HG03095 (cell line): ENCODE measurements at regions not wholly inside any gene's neighbourhood (a gene's known extent, or its start where the extent isn't known, plus 50 kb on each side); places are given as distances from the start of the nearest gene placed in this dataset.
"Not testable (repeated sequence)": the region's sequence is repeated elsewhere in the genome, so short reads cannot be mapped to it uniquely, and the experiment has no call there.

Source experiments
- ATAC-seq: cut with Tn5 transposase; IDR thresholded peaks from one replicate; pipeline ENCODE4 v1.9.1; 2021; ENCODE audit warnings: moderate library complexity; ENCODE audit not compliant: unreplicated experiment

- no peak for ATAC-seq
These were observed 85.1 kb downstream of the NIBAN1 start for GRCh38 chr1:184889166-184889565.

GRCh38 chr1:184888505-184888904 lies 85.8 kb downstream of the NIBAN1 start:
- ATAC-seq, result no peak

DNA sequence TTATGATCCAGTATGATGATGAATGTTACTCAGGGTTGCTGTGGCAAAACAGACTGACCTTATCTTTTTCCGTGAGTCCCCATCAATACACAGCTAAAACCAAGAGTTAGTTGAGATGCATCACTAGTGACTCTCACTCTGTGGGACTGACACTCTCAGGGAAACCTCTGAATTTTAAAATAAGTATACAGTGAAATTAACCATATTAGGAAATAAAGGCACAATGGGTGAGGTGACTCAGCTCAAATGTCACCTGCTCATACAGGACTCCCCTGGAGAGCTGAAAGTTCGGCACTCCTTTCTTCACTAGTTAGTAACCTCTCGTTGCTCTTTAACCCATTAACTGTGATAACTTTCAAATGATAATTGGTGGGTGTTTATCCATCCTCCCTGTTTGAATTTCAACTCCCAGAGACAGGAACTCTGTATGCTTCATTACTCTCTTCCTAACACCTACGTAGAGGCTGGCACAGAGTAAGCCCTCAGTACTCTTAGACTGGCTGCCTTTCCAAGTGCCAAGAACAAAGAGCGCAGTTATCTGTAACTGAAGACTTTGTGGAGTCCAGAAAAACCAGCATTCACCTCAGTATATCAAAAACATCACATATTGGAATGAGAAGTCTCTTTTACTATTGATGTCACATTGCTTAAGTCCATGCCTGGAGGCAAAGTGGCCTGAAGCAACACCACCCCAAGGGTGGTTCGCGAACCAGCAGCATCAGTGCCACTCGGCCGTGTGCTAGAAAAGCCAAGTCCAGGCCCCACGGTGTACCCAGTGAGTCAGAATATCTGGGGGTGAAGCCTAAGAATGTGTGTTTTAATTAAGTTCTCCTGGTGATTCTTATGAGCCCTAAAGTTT lies 91.1 kb downstream of the NIBAN1 start:
- no peak for ATAC-seq

DNA sequence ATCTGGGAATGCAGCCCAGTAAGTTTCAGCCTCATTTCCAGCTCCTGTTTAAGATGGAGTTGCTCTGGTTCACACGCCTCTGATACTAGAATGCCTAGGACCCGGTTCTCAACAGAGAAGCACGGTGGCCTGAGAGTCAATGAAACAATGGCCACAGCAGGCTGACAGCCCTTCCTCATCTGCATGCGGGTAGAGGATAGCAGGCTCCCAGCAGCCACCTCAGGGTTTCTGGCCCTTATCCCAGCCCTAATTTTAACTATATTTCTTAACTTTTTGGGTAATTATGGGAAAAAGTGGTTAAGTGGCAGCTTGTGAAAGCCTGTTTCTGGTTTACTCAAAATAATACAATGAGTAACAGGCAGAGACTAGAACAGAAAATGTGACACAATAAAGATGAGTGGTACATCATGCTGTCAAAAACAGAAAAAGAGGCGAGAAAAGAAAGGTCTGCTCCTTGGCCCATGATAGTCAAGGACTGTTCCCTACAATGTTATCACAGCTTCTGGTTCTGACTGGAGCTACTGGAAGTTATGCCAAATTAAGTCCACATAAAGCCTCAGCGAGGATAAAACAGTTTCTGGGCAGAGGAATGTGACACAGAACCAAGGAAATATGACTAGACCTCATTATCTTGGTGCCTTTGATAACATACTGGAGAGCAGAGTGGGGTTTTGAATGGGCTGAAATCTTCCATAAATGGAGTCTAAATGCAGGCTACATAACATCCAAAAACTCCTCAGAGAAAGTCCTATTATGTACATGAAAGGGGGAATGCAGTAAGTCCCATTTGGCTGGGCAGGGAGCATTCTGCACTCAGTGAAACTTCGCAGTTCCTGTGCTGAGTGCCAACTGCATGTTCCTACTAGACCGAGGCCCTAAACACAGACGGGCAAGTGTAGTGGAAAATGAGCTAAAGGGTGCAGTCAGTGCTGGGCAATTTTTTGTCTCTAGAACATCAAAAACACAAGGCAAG lies 92.1 kb downstream of the NIBAN1 start:
- no peak for ATAC-seq

DNA sequence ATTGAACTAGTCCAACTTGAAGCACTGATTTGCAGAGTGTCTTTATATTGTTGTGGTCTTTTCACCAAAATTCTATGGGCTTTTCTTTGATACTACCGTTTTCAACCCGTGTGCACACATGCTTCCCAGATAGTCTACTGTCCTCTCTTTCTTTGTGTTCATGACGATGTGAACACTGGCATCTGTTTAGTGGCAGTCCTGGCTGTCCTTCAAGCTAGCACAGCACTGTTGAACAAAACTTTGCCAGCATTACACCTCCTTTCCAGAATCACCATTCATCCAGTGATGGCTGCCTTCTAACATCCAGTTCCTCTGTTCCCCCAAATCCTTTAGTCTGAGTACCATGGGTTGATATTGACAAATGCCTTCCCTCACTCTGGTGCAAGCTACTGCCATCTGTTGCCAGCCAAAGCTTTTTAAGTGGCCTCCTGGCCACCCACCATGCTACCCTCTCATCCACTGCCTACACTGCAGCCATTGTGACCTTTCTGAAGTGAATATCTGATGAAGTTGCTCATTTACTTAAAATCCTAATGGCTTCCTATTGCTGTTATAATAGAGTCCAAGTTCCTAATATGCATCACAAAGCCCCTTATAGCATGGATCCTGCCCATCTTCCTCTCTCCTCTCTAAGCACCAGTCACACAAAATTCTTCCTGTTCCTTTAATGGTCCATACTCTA lies 94.3 kb downstream of the NIBAN1 start:
- no peak for ATAC-seq

DNA sequence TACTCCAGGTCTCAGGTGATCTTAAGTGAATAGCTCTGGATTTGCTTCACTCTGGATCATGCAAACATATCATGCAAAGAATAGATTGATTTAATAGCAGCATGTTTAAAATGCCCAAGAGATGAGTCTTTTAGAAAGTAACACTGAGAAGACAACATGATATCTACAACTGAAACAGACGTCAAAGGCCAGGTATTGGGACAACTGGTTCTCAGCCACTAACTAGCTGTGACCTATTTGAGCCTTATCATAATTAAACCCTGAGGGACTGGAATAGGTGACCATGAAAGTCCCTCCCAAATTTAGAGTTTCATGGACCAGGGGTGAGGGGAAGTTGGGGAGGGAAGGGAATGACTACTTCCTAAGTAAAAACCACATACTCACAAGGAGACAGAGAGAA lies 95.7 kb downstream of the NIBAN1 start:
- no peak for ATAC-seq

DNA sequence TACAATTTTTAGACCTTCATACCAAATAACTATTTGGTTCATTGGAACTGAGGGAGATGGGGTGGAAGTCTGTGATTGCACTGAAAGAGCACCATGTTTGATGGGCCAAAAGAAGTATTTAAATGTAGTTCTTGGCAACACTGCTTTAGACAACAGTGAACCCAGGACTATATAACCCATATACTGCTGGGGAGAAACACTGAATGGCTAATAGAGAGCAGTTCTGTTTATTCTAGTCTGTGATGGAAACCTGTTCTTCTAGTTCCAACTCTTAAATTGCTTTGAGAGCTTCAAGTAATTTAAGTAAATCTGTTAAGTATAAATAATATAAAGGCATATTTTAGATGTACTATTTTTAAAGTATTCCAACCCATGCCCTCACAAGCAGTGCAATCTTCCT lies 96.3 kb downstream of the NIBAN1 start:
- ATAC-seq, result no peak

GRCh38 chr1:184876015-184876414 lies 98.3 kb downstream of the NIBAN1 start:
- not testable (repeated sequence) for ATAC-seq

- ATAC-seq, result no peak
These were observed 99.1 kb downstream of the NIBAN1 start for GRCh38 chr1:184875218-184875617.

DNA sequence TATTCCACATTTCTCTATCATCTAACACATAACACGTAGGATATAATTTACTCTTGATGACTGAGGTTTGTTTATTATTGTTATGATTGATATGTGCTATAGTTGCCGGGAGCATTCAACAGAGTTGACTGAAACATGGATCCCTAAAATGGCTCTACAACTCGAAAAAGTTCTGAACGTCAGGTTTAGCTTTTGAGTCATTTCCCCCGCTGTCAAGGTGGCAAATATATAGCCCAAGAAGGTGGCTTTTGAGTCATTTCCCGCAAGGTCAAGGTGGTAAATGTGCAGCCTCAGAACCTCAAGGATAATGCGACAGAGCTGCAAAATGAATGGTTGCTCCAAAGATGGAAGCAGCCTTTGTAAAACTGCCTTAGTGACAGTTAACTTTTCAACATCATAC lies 104.0 kb downstream of the NIBAN1 start:
- no peak for ATAC-seq

GRCh38 chr1:184867866-184868689 lies 106.2 kb downstream of the NIBAN1 start:
- no peak for ATAC-seq

GRCh38 chr1:184866991-184867788 lies 107.1 kb downstream of the NIBAN1 start:
- ATAC-seq, result peak; percentile 94

- ATAC-seq, result peak; percentile 17
These were observed 107.7 kb downstream of the NIBAN1 start for GRCh38 chr1:184866586-184866985.

DNA sequence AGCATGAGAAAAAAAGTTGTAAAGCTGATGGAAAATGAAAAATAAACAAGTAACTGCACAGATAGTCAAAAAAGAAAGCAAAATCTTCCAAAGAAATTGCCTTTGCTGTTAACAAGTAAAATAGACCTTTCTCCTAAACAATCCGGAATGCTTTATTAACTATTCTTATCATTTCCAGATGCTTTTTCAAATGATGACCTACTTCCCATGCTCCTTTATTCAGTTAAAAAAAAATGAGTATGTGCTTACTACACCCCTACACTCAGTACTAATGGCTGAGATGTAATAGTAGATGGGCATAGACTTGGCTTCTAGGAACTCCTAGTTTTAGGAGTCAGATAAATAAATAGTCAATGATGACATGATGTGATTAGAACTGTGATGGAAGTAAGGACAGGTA lies 108.5 kb downstream of the NIBAN1 start:
- no peak for ATAC-seq

DNA sequence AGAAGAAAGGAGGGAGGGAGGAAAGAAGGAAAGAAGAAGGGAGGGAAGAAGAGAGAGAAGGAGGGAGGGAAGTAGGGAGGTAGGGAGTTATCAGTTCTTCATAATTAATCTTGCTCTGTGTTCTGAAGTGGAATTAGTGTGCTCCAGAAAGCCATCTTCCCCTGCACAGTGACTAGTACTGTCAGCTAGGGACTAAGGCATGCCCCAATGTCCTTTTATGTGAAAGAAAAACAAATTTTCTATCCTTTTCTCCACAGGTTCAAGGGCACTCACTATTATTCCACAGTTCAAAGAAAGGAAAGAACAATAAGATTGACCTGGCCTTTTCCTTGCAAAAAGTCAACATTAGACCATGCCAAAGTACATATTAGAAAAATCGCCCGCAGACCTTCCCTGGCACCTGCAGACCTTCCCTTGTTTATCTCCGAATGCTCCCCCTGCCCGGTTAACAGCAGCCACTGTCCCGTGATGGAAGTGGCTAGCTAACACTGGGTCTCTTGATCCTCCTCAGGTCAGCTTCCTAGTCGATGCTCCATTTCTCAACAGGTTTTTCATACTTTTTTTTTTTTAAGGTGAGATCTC lies 107.2 kb upstream of the EDEM3 start:
- ATAC-seq, result no peak

- ATAC-seq, result no peak
These were observed 106.5 kb upstream of the EDEM3 start for GRCh38 chr1:184860985-184861754.

- no peak for ATAC-seq
These were observed 105.9 kb upstream of the EDEM3 start for GRCh38 chr1:184860535-184860934.

GRCh38 chr1:184859381-184860105 lies 104.9 kb upstream of the EDEM3 start:
- ATAC-seq, result peak; percentile 57
